ENCODE measurements at regions not wholly inside any gene's neighbourhood (a gene's known extent, or its start where the extent isn't known, plus 50 kb on each side); places are given as distances from the start of the nearest gene placed in this dataset.

DNA sequence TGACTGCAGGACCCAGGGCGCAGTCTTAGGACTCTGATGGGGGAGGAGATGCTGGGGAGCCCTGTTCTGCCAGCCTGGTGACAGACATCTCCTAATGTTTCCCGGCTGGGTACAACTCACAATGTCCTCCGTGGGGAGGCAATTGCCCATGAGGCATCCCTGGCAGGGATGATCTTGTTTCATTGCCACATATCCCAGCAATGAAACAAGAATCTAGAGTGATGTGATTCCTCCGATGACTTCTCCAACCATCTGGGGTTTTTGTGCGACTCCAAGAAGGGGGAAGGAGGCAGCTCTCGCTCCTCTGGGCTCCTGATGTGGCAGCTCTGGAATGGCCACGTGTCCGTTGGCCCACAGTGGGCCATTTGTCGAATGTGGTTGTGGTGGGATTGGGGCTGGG is 255.8 kb downstream of the SEC14L1 start:
- TF ChIP-seq, protein P1, sequence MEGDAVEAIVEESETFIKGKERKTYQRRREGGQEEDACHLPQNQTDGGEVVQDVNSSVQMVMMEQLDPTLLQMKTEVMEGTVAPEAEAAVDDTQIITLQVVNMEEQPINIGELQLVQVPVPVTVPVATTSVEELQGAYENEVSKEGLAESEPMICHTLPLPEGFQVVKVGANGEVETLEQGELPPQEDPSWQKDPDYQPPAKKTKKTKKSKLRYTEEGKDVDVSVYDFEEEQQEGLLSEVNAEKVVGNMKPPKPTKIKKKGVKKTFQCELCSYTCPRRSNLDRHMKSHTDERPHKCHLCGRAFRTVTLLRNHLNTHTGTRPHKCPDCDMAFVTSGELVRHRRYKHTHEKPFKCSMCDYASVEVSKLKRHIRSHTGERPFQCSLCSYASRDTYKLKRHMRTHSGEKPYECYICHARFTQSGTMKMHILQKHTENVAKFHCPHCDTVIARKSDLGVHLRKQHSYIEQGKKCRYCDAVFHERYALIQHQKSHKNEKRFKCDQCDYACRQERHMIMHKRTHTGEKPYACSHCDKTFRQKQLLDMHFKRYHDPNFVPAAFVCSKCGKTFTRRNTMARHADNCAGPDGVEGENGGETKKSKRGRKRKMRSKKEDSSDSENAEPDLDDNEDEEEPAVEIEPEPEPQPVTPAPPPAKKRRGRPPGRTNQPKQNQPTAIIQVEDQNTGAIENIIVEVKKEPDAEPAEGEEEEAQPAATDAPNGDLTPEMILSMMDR (IDR thresholded peaks at IDR 0.05), result no peak
- TF ChIP-seq POLR2A (IDR thresholded peaks at IDR 0.05), result no peak
